ENCODE measurements at regions not wholly inside any gene's neighbourhood (a gene's known extent, or its start where the extent isn't known, plus 50 kb on each side); places are given as distances from the start of the nearest gene placed in this dataset.

DNA sequence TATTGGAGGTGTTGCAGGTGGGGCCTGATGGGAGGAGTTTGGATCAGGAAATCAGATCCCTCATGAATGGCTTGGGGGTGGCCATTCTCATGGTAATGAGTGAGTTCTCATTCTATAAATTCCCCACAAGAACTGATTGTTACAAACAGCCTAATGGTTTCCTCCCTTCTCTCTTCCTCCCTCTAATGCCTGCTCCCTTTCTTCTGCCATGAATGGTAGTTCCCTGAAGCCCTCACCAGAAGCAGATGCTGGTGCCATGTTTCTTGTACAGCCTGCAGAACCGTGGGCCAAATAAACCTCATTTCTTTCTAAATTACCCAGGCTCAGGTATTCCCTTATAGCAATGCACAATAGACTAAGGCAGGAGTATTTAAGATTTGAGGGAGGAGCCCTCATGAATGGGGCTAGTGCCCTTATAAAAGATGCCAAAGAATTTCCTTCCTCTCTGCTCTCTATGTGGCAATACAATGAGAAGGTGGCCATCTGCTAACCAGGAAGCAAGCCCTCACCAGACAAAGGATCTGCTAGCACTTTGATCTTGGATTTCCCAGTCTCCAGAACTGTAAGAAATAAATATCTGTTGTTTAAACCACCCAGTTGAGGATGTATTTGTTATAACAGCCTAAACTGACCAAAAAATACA lies 251.8 kb downstream of the ZEB2 start:
- no peak for TF ChIP-seq CTCF (IDR thresholded peaks at IDR 0.05)
- Mint-ChIP-seq H3K4me1 (peaks cover 9% of the 10 kb centered on the region), H3K36me3 (ENCODE audit: low read depth) (peaks cover 1% of the 10 kb centered on the region), H3K4me3 (no peak overlapping the region), H3K27ac (no peak overlapping the region), H3K9me3 (peaks cover under 1% of the 10 kb centered on the region), H3K27me3 (ENCODE audit: low read depth, poor library complexity) (no peaks in the 10 kb centered on the region)
- no peak for DNase-seq

DNA sequence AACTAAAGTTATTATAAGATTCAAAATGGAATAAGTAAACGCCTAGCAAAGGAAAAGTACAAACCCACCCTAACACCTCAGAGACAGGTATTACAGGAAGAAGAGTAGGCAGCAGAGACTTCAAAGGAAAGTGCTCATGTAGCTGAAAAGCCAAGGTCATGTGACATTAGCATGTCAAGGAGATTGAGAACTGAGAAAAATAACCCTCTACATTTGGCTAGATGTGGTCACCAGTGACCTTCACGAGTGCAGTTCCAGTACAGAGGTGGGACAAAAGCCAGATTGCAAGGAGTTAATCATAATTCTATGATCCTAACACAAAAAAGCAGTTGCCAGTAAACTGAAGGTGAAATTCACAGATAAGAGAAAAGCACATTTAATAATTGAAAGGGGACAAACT lies 252.7 kb downstream of the ZEB2 start:
- DNase-seq = no peak
- no peak overlapping the region for H3K27ac Mint-ChIP-seq
- peaks cover 5% of the 10 kb centered on the region for H3K4me1 Mint-ChIP-seq

GRCh38 chr2:144265654-144266053 lies 254.3 kb downstream of the ZEB2 start:
- no peaks in the 10 kb centered on the region for H3K27me3 Mint-ChIP-seq (ENCODE audit: low read depth, poor library complexity)
- no peak overlapping the region for H3K27ac Mint-ChIP-seq
- H3K4me1 Mint-ChIP-seq = no peaks in the 10 kb centered on the region
- H3K9me3 Mint-ChIP-seq = no peaks in the 10 kb centered on the region
- H3K4me3 Mint-ChIP-seq = no peak overlapping the region
- no peak for DNase-seq
- H3K36me3 Mint-ChIP-seq (ENCODE audit: low read depth) = no peaks in the 10 kb centered on the region
- TF ChIP-seq CTCF (IDR thresholded peaks at IDR 0.05) = no peak

More for the DNA sequence above, 252.7 kb downstream of the ZEB2 start:
- no peak overlapping the region for H3K4me3 Mint-ChIP-seq
- H3K36me3 Mint-ChIP-seq (ENCODE audit: low read depth) = no peaks in the 10 kb centered on the region
- H3K27me3 Mint-ChIP-seq (ENCODE audit: low read depth, poor library complexity) = no peaks in the 10 kb centered on the region
- TF ChIP-seq CTCF (IDR thresholded peaks at IDR 0.05) = no peak
- H3K9me3 Mint-ChIP-seq = no peaks in the 10 kb centered on the region

DNA sequence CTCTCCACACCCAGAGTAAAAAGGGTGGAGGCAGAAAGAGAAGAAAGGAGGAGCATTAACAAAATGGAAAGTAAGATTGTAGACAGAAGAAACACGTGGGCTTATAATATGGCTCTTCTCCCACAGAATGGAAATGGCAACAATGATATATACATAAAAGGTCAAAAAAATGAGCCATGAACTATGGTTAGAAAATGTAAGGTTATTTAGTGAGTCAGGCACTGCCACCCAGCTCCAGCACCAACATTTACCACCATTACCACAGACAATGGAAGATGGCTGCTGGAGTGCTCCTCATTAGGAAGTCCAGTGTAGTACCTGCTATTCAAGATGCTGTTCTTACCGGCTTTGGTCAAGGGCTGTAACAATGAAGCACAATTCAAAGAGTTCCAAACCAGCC lies 258.0 kb downstream of the ZEB2 start:
- Mint-ChIP-seq H3K9me3 (peaks cover 25% of the 10 kb centered on the region), H3K4me1 (no peaks in the 10 kb centered on the region)

DNA sequence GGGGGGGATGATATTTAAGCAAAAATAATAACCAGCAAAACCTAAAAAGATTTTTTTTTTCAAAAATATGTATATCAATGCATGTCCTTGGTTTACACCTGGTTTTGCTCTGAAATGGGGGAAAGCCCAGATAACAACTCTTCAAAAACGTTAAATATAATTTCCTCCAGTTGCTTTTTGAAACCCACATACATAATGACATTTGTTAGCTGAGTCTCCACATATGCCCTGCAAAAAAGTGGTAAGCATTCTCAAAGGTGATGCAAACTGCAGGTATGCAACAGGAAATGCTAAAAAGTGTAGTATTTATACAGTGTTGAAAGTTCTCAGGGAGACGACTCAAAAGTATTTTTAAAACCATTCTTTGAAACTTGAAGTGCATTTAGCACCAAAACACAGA lies 258.6 kb downstream of the ZEB2 start:
- Mint-ChIP-seq H3K36me3 (ENCODE audit: low read depth) (peaks cover 27% of the 10 kb centered on the region), H3K27me3 (ENCODE audit: low read depth, poor library complexity) (no peaks in the 10 kb centered on the region), H3K9me3 (peaks cover 31% of the 10 kb centered on the region), H3K4me1 (no peaks in the 10 kb centered on the region), H3K4me3 (no peak overlapping the region), H3K27ac (no peak overlapping the region)
- no peak for TF ChIP-seq CTCF (IDR thresholded peaks at IDR 0.05)
- DNase-seq = no peak

More for the DNA sequence above, 258.0 kb downstream of the ZEB2 start:
- Mint-ChIP-seq H3K27ac (no peak overlapping the region), H3K27me3 (ENCODE audit: low read depth, poor library complexity) (no peaks in the 10 kb centered on the region), H3K4me3 (no peak overlapping the region), H3K36me3 (ENCODE audit: low read depth) (peaks cover 22% of the 10 kb centered on the region)
- no peak for TF ChIP-seq CTCF (IDR thresholded peaks at IDR 0.05)
- no peak for DNase-seq

DNA sequence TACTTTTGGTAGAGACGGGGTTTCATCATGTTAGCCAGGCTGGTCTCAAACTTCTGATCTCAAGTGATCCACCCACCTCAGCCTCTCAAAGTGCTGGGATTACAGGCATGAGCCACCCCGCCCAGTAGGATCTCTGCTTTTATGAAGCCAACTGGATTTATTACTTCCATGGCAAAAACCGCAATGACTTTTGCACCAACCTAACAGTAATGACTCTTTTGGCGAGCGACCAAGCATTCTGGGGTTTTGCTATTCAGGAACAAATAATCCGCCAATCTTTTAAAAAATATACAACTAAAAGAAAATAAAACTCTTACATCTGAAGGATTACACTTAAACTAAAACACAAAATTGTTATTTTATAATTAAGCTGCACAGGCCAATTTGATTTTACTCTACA lies 260.6 kb downstream of the ZEB2 start:
- TF ChIP-seq CTCF (IDR thresholded peaks at IDR 0.05) = no peak
- Mint-ChIP-seq H3K4me1 (no peaks in the 10 kb centered on the region), H3K36me3 (ENCODE audit: low read depth) (peaks cover 47% of the 10 kb centered on the region), H3K27me3 (ENCODE audit: low read depth, poor library complexity) (no peaks in the 10 kb centered on the region), H3K4me3 (no peak overlapping the region), H3K9me3 (peaks cover 51% of the 10 kb centered on the region), H3K27ac (no peak overlapping the region)
- DNase-seq = no peak
